Adrenal gland (tissue), 5 donors: ENCODE measurements at regions not wholly inside any gene's neighbourhood (a gene's known extent, or its start where the extent isn't known, plus 50 kb on each side); places are given as distances from the start of the nearest gene placed in this dataset.

Experiments used
- CTCF ChIP-seq, 6 experiments: fragments of 450-650 bp in 4 of 6; fragments of 200-600 bp in 2 of 6; sonication (generic) in 1 of 6; IDR thresholded peaks; 1 replicate in 5 of 6; 2 replicates in 1 of 6; pipeline versions ENCODE4 v1.5.1 to v1.8.0; 2016 to 2021; ENCODE audit warnings: antibody characterized with exemption in 6 of 6, mild to moderate bottlenecking in 2 of 6, moderate library complexity in 1 of 6
- POLR2A ChIP-seq, 2 donors: fragments of 450-650 bp; IDR thresholded peaks; one replicate each; pipeline ENCODE4 v1.6.1; 2017; ENCODE audit warnings: antibody characterized with exemption in 2 of 2, mild to moderate bottlenecking in 2 of 2, moderate library complexity in 1 of 2
- donor health status: DM: no; HTN: no; CAD: no.

GRCh38 chr1:242826701-242827336 is 302.3 kb upstream of the PLD5 start:
- TF ChIP-seq CTCF (IDR thresholded peaks at IDR 0.05) (no peak), POLR2A (IDR thresholded peaks at IDR 0.05) (no peak)
